ENCODE measurements at regions not wholly inside any gene's neighbourhood (a gene's known extent, or its start where the extent isn't known, plus 50 kb on each side); places are given as distances from the start of the nearest gene placed in this dataset.

- CTCF ChIA-PET = no interaction called here
- Histone ChIP-seq H3K4me3 (ENCODE audit: low read length) (no peak overlapping the region), H3K27ac (ENCODE audit: low read depth in 1 of 2, low read length in 2 of 2) (no peak overlapping the region), H3K4me1 (ENCODE audit: insufficient read depth, low read length) (no peaks in the 10 kb centered on the region), H3K27me3 (ENCODE audit: control insufficient read depth in 1 of 2, insufficient read depth in 2 of 2, low read length in 2 of 2) (peaks cover 0 to 3% of the 10 kb centered on the region in 2 experiments), H3K36me3 (ENCODE audit: insufficient read depth, low read length) (no peaks in the 10 kb centered on the region), H3K9me3 (ENCODE audit: control insufficient read depth in 1 of 2, insufficient read depth in 1 of 2, low read length in 2 of 2) (no peaks in the 10 kb centered on the region)
- ATAC-seq (ENCODE audit: poor library complexity) = no peak
- Mint-ChIP-seq H3K27me3 (peaks cover 8% of the 10 kb centered on the region), H3K4me1 (ENCODE audit: low read depth) (no peaks in the 10 kb centered on the region), H3K4me3 (no peak overlapping the region), H3K27ac (no peak overlapping the region), H3K9me3 (no peaks in the 10 kb centered on the region), H3K36me3 (ENCODE audit: low read depth) (no peaks in the 10 kb centered on the region)
- no peak for TF ChIP-seq CTCF (IDR thresholded peaks at IDR 0.05)
- no peak for DNase-seq
- intact Hi-C loops (cut with DNase I, micrococcal nuclease) = no loop called here
- POLR2A ChIA-PET = interaction anchor here (0.6 kb wide), 1 partner anchor 9 kb away, joined by 3 read pairs; no protein-coding TSS in a partner anchor
Measured at GRCh38 chr6:71199736-71200135, 88.9 kb upstream of the OGFRL1 start.

GRCh38 chr6:71203206-71203605 lies 85.4 kb upstream of the OGFRL1 start:
- no peaks in the 10 kb centered on the region for H3K36me3 Mint-ChIP-seq (ENCODE audit: low read depth)
- no peak overlapping the region for H3K27ac Mint-ChIP-seq
- TF ChIP-seq CTCF (IDR thresholded peaks at IDR 0.05) = no peak
- H3K9me3 Mint-ChIP-seq = no peaks in the 10 kb centered on the region
- H3K27ac ChIP-seq (ENCODE audit: low read depth in 1 of 2, low read length in 2 of 2) = no peak overlapping the region
- ChIA-PET POLR2A (no interaction called here), CTCF (no interaction called here)
- H3K4me1 Mint-ChIP-seq (ENCODE audit: low read depth) = no peaks in the 10 kb centered on the region
- H3K4me3 ChIP-seq (ENCODE audit: low read length) = no peak overlapping the region
- no peaks in the 10 kb centered on the region for H3K4me1 ChIP-seq (ENCODE audit: insufficient read depth, low read length)
- no peak overlapping the region for H3K4me3 Mint-ChIP-seq
- no peaks in the 10 kb centered on the region for H3K36me3 ChIP-seq (ENCODE audit: insufficient read depth, low read length)
- ATAC-seq (ENCODE audit: poor library complexity) = no peak
- H3K27me3 ChIP-seq (ENCODE audit: control insufficient read depth in 1 of 2, insufficient read depth in 2 of 2, low read length in 2 of 2) = no peaks in the 10 kb centered on the region
- peaks cover 4% of the 10 kb centered on the region for H3K27me3 Mint-ChIP-seq
- intact Hi-C loops (cut with DNase I, micrococcal nuclease) = no loop called here
- H3K9me3 ChIP-seq (ENCODE audit: control insufficient read depth in 1 of 2, insufficient read depth in 1 of 2, low read length in 2 of 2) = no peaks in the 10 kb centered on the region
- no peak for DNase-seq

GRCh38 chr6:71204741-71205140 lies 83.9 kb upstream of the OGFRL1 start:
- no peaks in the 10 kb centered on the region for H3K36me3 ChIP-seq (ENCODE audit: insufficient read depth, low read length)
- H3K4me3 Mint-ChIP-seq = no peak overlapping the region
- H3K4me1 Mint-ChIP-seq (ENCODE audit: low read depth) = no peaks in the 10 kb centered on the region
- no peak for TF ChIP-seq CTCF (IDR thresholded peaks at IDR 0.05)
- no peak for ATAC-seq (ENCODE audit: poor library complexity)
- intact Hi-C loops (cut with DNase I, micrococcal nuclease) = no loop called here
- H3K27ac ChIP-seq (ENCODE audit: low read depth in 1 of 2, low read length in 2 of 2) = no peak overlapping the region
- H3K27me3 ChIP-seq (ENCODE audit: control insufficient read depth in 1 of 2, insufficient read depth in 2 of 2, low read length in 2 of 2) = no peaks in the 10 kb centered on the region
- H3K9me3 ChIP-seq (ENCODE audit: control insufficient read depth in 1 of 2, insufficient read depth in 1 of 2, low read length in 2 of 2) = no peaks in the 10 kb centered on the region
- H3K4me3 ChIP-seq (ENCODE audit: low read length) = no peak overlapping the region
- DNase-seq = no peak
- POLR2A ChIA-PET = no interaction called here
- H3K9me3 Mint-ChIP-seq = no peaks in the 10 kb centered on the region
- H3K36me3 Mint-ChIP-seq (ENCODE audit: low read depth) = no peaks in the 10 kb centered on the region
- H3K4me1 ChIP-seq (ENCODE audit: insufficient read depth, low read length) = no peaks in the 10 kb centered on the region
- CTCF ChIA-PET = no interaction called here
- no peak overlapping the region for H3K27ac Mint-ChIP-seq
- peaks cover 4% of the 10 kb centered on the region for H3K27me3 Mint-ChIP-seq

All from CD4-positive, alpha-beta T cell (primary cell).